ENCODE measurements at regions not wholly inside any gene's neighbourhood (a gene's known extent, or its start where the extent isn't known, plus 50 kb on each side); places are given as distances from the start of the nearest gene placed in this dataset.

DNA sequence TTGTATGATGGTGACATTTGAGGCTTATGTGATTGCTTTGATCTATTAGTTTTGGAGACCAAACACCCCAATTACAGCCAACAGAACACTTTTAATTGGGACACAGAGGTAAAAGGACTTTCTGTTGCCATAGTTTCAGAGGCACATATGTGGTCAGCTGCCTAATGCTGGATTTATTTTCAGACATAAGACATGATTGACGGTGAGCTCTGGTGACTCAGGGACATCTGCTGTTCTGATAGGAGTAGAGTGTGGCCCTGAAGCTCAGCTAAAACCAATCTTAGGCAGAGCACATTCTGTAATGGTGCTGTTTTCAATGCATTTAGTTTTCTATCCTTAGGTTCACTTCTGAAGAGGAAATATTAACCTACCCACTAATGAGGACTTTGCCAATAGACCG lies 247.1 kb downstream of the UTP18 start:
- TF ChIP-seq, protein P1, sequence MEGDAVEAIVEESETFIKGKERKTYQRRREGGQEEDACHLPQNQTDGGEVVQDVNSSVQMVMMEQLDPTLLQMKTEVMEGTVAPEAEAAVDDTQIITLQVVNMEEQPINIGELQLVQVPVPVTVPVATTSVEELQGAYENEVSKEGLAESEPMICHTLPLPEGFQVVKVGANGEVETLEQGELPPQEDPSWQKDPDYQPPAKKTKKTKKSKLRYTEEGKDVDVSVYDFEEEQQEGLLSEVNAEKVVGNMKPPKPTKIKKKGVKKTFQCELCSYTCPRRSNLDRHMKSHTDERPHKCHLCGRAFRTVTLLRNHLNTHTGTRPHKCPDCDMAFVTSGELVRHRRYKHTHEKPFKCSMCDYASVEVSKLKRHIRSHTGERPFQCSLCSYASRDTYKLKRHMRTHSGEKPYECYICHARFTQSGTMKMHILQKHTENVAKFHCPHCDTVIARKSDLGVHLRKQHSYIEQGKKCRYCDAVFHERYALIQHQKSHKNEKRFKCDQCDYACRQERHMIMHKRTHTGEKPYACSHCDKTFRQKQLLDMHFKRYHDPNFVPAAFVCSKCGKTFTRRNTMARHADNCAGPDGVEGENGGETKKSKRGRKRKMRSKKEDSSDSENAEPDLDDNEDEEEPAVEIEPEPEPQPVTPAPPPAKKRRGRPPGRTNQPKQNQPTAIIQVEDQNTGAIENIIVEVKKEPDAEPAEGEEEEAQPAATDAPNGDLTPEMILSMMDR (IDR thresholded peaks at IDR 0.05), result no peak
- TF ChIP-seq POLR2A (IDR thresholded peaks at IDR 0.05), result no peak

Measured in adrenal gland (tissue), 5 donors.